NB4 (cell line): ENCODE measurements at regions not wholly inside any gene's neighbourhood (a gene's known extent, or its start where the extent isn't known, plus 50 kb on each side); places are given as distances from the start of the nearest gene placed in this dataset.

ENCODE experiments used
- CTCF ChIP-seq: IDR thresholded peaks from one replicate; pipeline ENCODE4 v1.5.1; 2012; ENCODE audit warnings: low read depth, low read length
- MAX ChIP-seq: IDR thresholded peaks from 2 replicates; pipeline ENCODE4 v1.6.1; 2011; ENCODE audit warnings: low read depth, low read length

GRCh38 chrX:63050225-63050624 is 300.9 kb downstream of the SPIN4 start:
- TF ChIP-seq CTCF (peak; percentile 44), MAX (no peak)
